GM18507 (cell line): ENCODE measurements at regions not wholly inside any gene's neighbourhood (a gene's known extent, or its start where the extent isn't known, plus 50 kb on each side); places are given as distances from the start of the nearest gene placed in this dataset.

Experiments
- DNase-seq: peaks from one replicate; pipeline ENCODE4 v3.0.0; 2011; ENCODE audit warnings: low read depth; ENCODE audit not compliant: insufficient read length; ENCODE audit errors: extremely low spot score
- FAIRE-seq: peaks from 2 replicates; lab custom pipeline; 2011; peaks lifted over from hg19 to GRCh38; lab: Jason Lieb, UNC

DNA sequence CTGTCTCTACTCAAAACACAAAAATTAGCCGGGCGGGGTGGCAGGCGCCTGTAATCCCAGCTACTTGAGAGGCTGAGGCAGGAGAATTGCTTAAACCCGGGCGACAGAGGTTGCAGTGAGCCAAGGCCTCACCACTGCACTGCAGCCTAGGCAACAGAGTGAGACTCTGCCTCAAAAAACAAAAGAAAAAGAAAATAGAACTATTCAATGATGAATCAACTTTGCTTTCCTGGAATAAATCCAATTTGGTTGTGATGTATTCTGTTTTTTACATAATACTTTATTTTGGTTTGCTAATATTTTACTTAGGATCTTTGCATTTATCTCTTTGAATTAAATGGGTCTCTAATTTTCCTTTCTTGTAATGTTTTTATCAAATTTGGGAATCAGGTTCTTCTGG lies 86.3 kb upstream of the MBOAT2 start:
- no peak for FAIRE-seq
- no peak for DNase-seq

DNA sequence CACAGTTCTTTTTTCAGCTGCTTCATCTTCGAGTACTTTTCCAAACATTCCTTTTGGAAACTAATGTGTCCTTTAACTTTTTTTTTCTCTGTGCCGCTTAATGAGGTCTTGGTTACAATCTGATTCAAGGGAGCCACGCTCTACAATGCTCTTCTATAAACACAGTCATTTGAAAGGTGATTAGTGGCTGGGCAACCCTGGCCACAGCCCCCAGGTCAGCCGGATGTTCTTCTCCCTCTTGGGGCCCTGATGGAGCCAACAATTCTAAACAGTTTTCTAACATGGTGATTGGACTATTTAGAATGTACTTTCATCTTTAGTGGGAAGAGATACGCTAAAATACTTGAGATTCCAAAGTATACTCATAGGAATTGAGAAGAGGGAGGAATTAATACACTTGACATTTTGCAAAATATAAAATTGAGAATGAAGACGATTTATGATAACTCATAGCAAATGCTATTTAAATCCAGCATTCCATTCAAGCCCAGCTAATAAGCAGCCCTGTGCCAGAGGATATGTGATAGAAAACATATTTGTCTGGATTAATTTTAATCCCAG lies 83.7 kb upstream of the MBOAT2 start:
- no peak for DNase-seq
- FAIRE-seq = no peak

DNA sequence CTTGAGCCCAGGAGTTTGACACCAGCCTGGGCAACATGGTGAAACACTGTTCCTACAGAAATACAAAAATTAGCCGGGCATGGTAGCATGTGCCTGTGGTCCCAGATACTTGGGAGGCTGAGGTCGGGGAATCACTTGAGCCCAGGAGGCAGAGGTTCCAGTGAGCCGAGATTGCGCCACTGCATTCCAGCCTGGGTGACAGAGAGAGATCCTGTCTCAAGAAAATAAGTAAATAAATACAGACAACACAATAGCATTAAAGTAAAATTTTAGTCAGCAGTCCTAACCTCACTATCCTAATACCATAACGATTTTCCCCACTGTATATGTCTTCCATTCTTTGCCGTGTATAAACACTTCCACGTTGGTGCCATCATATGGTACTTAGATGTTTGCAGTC lies 83.0 kb upstream of the MBOAT2 start:
- FAIRE-seq (no peak), DNase-seq (no peak)

DNA sequence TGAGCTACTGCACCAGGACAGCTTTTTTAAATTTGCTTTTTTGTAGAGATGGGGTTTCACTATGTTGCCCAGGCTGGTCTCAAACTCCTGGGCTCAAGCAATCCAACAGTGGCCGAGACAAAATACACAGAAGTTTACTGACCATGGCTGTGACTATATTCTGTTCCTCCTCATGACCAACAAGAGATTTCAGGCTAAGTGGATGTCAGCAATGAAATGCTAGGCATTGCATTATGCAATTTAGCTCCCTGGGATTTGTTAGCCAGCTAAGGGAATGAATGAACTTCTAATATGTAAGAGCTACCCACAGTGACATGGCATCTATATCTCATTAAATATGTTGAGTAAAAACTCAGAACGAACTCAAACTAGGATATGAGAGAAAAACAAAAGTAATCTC lies 81.9 kb upstream of the MBOAT2 start:
- no peak for FAIRE-seq

DNA sequence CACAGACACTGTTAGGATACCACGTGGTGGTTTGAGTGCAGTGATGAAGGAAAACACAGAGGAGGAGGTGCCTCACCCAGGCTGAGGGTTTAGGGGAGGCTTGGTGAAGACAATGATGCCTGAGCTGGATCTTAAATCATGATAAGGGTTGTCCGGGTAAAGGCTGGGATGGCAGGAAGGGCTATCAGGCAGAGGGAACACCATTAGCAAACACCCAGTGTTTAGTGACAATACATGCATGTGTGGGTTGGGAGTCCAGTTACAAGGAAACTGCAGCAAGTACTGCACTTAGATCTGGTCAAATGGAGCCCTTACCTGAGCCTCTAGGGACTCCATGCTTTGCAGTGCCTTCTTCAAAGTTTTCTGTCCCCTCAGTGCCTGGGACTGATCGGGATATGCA lies 79.8 kb upstream of the MBOAT2 start:
- FAIRE-seq = no peak

More for the DNA sequence above, 81.9 kb upstream of the MBOAT2 start:
- DNase-seq = no peak

DNA sequence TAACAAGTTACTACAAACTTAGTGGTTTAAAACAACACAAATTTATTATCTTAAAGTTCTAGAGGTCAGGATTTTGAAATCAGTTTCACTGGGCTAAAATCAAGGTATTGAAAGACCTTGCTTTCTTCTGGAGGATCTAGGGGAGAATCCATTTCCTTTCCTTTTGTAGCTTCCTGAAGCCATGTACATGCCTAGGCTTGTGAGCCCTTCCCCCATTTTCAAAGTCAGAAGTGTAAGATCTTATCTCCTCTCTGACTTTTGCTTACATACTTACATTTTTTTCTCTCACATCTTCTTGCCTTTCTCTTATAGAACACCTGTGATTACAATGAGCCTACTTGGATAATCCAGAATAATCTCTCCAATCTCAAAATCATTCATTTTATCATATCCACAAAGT lies 78.7 kb upstream of the MBOAT2 start:
- FAIRE-seq (no peak), DNase-seq (no peak)

More for the DNA sequence above, 79.8 kb upstream of the MBOAT2 start:
- DNase-seq = no peak

DNA sequence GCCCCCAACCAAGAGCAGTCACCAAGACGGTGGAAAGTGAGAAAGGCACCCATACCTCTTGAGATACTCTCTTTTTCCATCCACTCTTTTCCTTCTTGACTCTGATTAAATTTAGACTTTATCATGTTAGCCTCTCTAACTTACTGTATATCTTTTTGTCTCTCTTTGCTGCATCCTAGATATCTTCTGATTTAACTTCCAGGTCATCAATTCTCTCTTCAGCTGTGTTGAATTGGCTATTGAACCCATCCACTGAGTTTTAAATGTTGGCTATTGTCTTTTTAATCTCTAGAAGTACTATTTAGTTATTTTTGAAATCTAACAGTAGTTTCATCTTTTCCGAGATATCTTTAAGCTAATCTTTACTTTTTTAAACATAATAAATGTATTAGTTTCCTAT lies 78.3 kb upstream of the MBOAT2 start:
- DNase-seq (no peak), FAIRE-seq (no peak)

DNA sequence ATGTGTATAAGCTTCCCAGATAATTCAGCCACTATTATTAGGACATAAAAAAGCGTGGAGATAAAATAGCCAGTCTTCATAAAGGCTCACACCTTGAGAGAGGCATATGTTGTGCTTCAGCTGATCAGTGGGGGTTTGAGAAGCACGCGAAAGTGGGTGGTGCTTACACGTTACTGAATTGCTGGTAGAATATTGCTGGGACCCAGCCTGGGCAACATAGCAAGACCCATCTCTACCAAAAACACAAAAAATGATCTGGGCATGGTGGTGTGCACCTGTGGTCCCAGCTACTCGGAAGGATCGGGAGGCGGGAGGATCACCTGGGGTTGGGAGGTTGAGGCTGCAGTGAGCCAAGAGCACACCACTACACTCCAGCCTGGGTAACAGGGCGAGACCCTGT lies 74.9 kb upstream of the MBOAT2 start:
- FAIRE-seq = no peak
- no peak for DNase-seq

DNA sequence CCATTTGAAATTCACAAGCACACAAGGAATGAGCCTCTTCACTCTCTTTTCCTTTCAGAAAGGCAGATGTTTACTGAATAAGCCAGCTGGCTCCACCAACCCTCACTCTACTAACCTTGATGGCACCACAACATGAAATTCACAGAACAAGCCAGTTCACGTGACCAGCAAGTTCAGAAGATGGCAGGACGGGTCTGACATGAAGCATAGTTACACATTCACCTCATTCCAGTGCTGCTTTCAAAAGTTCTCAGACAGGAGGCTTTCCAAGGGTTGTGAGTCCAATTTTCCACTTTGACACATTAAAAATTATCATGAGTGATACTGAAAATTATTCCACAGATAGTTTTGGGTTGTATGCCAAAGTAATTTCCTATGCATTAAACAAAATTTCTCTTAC lies 74.2 kb upstream of the MBOAT2 start:
- no peak for FAIRE-seq
- no peak for DNase-seq

DNA sequence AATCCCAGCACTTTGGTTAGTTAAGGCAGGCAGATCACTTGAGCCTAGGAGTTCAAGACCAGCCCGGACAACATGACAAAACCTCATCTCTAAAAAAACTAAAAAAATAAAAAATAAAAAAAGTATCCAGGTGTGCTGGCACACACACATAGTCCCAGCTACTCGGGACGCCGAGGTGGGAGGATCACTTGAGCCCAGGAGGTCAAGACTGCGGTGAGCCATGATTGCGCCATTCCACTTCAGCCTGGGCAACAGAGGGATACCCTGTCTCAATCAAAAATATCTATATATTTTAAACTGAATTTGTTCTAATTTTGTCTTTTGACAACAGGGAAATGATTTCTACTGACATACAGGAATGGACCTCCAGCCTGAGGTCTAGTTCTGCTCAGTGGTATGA lies 73.3 kb upstream of the MBOAT2 start:
- no peak for FAIRE-seq

DNA sequence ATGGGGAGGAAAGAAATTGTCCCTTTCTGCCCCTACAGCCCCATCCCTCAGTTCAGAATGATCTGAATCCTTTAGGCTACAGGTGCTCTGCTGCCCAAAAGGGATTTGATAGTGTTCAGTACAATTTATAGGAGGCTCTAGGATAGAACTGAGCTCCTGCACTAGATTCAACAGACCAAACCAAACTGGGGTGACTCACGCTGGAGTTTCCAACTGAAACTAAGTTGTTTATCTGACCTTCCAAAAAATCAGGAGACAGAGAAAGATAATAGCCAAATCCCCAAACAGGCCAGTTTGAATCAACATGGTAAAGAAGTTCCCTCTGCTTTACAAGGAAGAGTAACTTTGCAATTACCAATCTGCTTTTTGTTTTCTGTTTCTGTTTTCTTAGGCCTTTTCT lies 72.7 kb upstream of the MBOAT2 start:
- DNase-seq (no peak), FAIRE-seq (no peak)

More for the DNA sequence above, 73.3 kb upstream of the MBOAT2 start:
- no peak for DNase-seq

DNA sequence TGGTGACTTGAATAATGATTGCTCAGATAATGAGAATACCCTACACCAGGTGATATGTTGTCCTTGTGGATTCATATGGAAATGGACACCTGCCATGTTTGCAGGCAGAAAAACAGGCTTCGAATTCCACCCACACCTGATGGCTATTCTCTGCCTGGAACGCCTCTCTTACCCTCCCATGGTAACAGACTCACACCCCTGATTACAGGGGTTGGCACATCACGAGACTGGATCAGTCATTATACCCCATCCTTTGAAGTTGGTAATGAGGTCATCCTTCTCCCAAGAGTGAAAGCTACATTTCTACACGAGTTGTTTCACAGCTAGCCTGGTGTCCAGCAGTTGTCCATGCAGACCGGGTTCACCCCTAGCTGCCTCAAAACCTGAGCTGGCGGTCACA lies 71.4 kb upstream of the MBOAT2 start:
- DNase-seq (no peak), FAIRE-seq (no peak)

DNA sequence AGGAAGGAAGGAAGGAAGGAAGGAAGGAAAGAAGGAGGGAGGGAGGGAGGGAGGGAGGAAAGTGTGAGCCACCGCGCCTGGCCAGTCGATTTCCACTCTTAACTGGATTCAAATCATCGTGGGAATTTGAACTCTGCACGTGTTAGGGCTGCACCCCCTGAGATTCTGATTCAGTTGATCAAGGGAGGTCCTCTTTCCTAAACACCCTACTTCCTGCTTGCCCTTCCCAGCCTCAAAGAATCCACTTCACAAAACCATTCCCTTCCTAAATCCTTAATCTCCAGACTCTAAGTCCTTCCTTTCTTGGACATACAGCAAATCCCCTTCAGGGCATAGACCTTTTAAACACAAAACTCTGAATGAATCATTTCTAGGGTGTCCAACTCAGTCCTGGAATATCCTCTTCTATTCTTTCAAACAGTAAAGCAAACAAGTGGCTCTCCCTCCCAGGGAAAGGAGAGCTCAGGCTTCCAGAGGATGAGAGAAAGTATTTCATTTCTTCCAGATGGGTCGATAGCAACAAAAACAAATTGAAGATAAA lies 68.2 kb upstream of the MBOAT2 start:
- FAIRE-seq = no peak
- DNase-seq = no peak

DNA sequence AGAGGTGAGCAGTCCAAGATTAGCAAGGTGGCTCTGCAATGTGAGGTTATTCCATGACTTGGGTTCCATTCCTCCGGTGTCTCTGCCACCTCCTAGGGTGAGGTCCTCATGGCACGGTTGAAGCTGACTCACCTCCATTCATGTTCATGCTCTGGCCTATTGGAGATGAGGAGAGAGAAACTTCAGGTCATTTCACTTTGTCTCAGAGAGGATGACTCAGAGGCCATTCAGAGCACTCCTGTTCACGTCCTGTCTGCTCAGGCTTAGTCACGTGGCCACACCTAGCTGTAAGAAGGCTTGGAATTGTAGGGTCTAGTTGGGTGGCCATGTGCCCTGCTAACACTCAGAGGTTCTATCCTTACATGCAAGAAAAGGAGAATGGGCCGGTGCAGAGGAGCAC lies 67.5 kb upstream of the MBOAT2 start:
- DNase-seq = no peak
- no peak for FAIRE-seq

DNA sequence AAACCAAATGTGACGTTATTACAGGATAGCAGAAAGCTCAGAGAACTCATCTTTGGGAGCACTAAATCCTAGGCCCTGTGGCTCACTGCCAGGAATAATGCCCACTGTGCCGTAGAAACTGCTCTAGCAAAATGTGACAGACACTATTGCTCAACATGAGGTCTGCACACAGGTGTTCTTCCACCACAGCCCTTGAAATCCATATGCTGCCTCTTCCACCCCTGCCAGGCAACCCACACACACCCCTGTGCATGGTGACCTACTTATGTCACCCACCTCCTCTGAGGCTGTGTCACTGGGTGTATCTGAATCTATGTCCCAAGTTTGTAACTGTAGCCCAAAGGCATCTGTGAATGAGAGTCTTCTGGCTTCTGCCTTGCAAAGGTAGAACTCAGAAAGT lies 66.1 kb upstream of the MBOAT2 start:
- DNase-seq (no peak), FAIRE-seq (no peak)

DNA sequence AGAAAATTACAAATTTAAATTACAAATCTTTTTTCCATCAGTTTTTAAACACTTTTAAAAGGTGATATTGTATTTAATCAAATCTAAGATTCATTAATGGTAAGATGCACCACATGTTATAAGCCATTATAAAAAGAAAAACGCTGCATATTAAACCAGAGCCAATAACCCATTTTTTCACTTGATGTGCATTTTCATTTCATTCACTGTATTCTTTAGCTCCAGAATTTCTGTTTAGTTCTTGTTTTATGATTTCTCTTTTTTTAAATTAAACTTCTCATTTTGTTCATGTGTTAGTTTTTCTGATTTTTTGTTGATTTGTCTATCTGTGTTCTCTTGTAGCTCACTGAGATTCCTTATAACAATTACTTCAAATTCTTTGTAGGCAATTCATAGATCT lies 62.4 kb upstream of the MBOAT2 start:
- FAIRE-seq (no peak), DNase-seq (no peak)

DNA sequence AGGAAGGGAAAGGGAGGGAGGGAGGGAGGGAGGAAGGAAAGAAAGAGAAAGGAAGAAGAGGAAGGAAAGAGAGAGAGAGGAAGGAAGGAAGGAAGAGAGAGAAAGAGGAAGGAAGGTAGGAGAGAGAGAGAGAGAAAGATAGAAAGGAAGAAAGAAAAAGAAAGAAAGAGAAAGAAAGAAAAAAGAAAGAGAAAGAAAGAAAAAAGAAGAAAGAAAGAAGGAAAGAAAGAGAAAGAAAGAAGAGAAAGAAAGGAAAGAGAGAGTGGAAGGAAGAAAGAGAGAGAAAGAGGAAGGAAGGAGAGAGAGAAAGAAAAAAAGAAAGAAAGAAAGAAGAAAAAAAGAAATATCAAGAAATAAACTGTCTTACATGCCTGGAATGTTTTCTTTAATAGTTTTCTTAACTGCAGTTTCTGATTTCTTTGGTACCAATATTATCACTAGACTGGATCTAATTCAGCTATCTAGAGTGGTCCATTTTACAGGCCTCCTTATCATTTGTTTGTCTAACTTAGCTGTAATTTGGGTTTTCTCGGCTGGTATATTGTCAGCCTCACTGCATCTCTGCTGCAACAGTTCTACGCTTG lies 59.6 kb upstream of the MBOAT2 start:
- FAIRE-seq = no peak
- DNase-seq = no peak

DNA sequence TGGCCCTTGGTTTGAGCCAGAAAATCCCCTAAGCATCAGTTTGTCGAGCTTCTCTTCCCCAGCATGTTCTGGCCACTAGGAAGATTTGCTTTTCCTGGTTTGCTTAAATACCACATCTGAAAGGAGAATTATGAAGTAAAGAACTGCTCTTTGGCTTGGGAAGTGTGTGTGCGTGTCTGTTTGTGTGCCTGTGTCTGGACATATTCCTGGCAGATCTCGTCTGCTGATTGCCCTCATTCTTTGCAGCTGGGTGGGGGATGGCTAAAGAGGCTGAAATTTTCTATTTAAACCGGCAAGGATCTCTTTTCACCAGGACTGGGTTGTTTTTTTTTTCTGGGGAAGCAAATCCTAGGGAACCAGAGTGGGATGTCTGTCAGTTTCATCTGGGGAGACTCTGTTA lies 57.3 kb upstream of the MBOAT2 start:
- FAIRE-seq = no peak
- no peak for DNase-seq

DNA sequence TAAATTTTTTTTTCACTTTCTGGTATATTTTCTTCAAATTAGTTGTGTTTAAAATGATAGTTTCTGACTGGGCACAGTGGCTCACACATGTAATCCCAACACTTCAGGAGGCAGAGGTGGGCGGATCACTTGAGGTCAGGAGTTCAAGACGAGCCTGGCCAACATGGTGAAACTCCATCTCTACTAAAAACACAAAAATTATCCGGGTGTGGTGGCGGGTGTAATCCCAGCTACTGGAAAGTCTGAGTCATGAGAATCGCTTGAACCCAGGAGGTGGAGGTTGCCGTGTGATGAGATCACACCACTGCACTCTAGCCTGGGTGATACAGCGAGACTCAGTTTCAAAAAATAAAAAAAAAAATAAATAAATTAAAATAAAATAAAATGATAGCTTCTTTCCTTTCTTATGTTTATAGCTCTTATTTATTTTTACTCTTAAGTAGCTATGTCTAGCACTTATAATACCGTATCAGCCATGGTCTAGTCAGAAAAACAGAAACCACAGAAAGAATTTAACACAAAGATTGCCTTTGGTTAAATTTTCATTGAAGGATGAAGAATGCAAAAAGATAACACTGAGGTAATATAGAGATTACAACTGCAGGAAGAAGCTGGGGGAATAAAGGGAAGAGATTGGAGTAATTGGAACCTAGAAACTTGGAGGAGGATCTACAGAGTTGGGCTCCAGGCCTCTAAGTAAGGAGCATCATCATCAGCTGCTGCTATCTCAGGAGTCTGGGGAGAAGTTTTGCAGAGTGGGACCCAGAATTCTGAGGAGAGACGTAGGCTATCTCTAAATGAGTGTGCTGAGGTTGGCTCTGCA lies 54.7 kb upstream of the MBOAT2 start:
- no peak for DNase-seq
- no peak for FAIRE-seq

DNA sequence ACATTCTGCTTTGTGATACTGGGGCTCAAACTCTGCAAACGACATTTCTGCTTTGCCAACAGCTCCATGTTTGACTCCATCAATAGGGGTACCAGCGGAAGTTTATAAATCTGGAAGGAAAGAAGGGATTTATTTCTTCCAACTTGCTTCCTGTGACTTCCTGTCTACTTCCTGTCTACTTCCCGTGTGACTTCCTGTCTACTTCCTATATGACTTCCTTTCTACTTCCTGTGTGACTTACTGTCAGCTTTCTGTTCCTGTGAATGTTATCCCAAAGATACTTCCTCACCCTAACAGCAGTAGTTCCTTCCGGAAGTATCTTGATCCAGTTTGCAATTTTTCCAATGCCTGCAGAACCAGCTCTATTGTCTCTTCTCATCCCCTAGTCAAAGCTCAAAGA lies 52.0 kb upstream of the MBOAT2 start:
- DNase-seq (no peak), FAIRE-seq (no peak)

DNA sequence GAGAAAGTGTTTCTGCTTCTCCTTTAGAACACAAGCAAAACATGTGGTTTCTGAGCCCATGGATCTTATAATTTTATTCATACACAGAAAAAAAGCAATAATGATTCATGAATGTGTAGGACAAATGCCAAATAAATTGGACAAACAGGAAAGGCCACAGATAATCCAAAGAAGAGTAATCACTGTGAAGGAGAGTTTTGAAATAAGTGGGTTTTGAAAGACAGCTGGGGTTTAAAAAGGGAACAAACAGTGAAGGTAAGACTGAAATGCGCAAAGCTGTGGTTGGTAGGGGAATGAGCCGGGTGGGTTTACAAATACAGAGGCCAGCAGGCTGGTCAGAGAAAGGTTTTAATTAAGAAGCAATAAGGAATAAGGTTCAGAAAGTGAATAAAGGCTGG lies 50.0 kb upstream of the MBOAT2 start:
- FAIRE-seq (no peak), DNase-seq (no peak)
